Kidney (tissue), 13 donors: ENCODE measurements at regions not wholly inside any gene's neighbourhood (a gene's known extent, or its start where the extent isn't known, plus 50 kb on each side); places are given as distances from the start of the nearest gene placed in this dataset.

Experiments
- DNase-seq, 5 donors: peaks; one replicate each; pipeline ENCODE4 v3.0.0-alpha.2; 2013 to 2020
- FAIRE-seq: peaks from 2 replicates; lab custom pipeline; 2012; peaks lifted over from hg19 to GRCh38; lab: Jason Lieb, UNC
- H3K27ac ChIP-seq, 2 donors: one replicate each; pipeline ENCODE4 v1.7.0; 2013; ENCODE audit warnings: low read depth in 2 of 2, low read length in 2 of 2, inconsistent platforms in 1 of 2
- H3K27me3 ChIP-seq: one replicate; pipeline ENCODE4 v1.7.1; 2013; ENCODE audit warnings: low read length, inconsistent platforms; ENCODE audit not compliant: control insufficient read depth, insufficient read depth
- H3K36me3 ChIP-seq, 3 donors: one replicate each; pipeline versions ENCODE4 v1.7.0 to v1.7.1; 2013; ENCODE audit warnings: low read length in 3 of 3, control low read depth in 1 of 3, inconsistent platforms in 1 of 3; ENCODE audit not compliant: insufficient read depth in 3 of 3, control insufficient read depth in 2 of 3
- H3K4me1 ChIP-seq, 3 donors: one replicate each; pipeline versions ENCODE4 v1.7.0 to v1.7.1; 2013; ENCODE audit warnings: low read length in 3 of 3, inconsistent platforms in 1 of 3, low read depth in 1 of 3; ENCODE audit not compliant: control insufficient read depth in 2 of 3, insufficient read depth in 2 of 3
- H3K4me3 ChIP-seq, 3 donors: one replicate each; pipeline versions ENCODE4 v1.7.0 to v1.8.1; 2013; ENCODE audit warnings: low read length in 3 of 3, control low read depth in 1 of 3, inconsistent platforms in 1 of 3
- H3K9ac ChIP-seq, 3 donors: one replicate each; pipeline versions ENCODE4 v1.7.0 to v1.7.1; 2013; ENCODE audit warnings: low read length in 3 of 3, control low read depth in 1 of 3, inconsistent platforms in 1 of 3
- H3K9me3 ChIP-seq, 3 donors: one replicate each; pipeline versions ENCODE4 v1.7.0 to v1.7.1; 2013; ENCODE audit warnings: low read length in 3 of 3, control low read depth in 1 of 3, inconsistent platforms in 1 of 3; ENCODE audit not compliant: control insufficient read depth in 2 of 3, insufficient read depth in 1 of 3
- intact Hi-C: fragments of 100-400 bp; cut with DNase I; formaldehyde crosslinking; loops from one replicate; pipeline ENCODE4 v1.11.1; 2022
- TF ChIP-seq, protein P1 (sequence below): IDR thresholded peaks from 3 replicates; pipeline ENCODE4 v1.5.1; 2012; ENCODE audit warnings: mild to moderate bottlenecking, moderate library complexity, borderline replicate concordance; ENCODE audit not compliant: insufficient read depth; ENCODE audit errors: extremely low read depth
- donor health status: control.
- donor health status: control.
- donor health status: control.
- donor health status: control.
- donor health status: control.
- donor health status: DM: yes; HTN: yes; CAD: no.
- donor health status: Normal renal cell carcinoma (clear cell type).

DNA sequence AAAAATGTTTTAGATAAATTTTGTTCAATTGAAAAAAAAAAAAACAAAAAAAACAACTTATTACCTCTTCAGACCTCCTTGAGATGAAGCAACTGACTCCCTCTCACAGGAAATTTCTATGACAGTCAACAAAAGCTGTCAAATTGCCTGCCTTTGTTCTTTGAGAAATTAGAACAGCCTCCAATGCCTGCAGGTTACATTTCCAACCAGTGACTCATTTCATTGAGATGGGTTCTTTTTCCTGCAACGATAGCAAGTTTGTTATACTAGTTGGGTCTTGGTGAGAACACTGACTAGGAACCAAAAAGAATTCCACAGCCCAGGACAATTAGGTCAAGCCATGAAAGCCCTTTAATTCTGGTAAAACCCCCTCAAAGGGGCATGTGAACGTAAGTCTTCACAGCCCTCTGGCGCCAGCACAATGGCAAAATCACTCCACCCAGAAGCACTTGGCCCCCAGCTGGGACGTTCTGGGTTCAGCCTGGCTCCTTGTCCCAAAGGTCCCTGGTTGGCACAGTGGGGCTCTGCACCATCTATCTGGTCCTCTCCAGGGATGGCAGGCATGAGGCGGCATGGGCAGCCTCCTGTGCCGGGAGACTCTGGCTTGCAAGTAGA is 87.0 kb downstream of the SPP2 start:
- Histone ChIP-seq H3K36me3 (no peaks in the 10 kb centered on the region), H3K27ac (no peak overlapping the region), H3K4me3 (no peak overlapping the region), H3K27me3 (no peaks in the 10 kb centered on the region), H3K4me1 (peaks cover 0 to 3% (median 3%) of the 10 kb centered on the region in 3 donors), H3K9me3 (peaks cover 0 to 5% (median 0%) of the 10 kb centered on the region in 3 donors), H3K9ac (no peak overlapping the region)
- intact Hi-C loops: loop anchor here (10.0 kb wide), 1 partner anchor 367 kb away; no protein-coding TSS in a partner anchor
- TF ChIP-seq, protein P1, sequence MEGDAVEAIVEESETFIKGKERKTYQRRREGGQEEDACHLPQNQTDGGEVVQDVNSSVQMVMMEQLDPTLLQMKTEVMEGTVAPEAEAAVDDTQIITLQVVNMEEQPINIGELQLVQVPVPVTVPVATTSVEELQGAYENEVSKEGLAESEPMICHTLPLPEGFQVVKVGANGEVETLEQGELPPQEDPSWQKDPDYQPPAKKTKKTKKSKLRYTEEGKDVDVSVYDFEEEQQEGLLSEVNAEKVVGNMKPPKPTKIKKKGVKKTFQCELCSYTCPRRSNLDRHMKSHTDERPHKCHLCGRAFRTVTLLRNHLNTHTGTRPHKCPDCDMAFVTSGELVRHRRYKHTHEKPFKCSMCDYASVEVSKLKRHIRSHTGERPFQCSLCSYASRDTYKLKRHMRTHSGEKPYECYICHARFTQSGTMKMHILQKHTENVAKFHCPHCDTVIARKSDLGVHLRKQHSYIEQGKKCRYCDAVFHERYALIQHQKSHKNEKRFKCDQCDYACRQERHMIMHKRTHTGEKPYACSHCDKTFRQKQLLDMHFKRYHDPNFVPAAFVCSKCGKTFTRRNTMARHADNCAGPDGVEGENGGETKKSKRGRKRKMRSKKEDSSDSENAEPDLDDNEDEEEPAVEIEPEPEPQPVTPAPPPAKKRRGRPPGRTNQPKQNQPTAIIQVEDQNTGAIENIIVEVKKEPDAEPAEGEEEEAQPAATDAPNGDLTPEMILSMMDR: no peak
- DNase-seq (no peak), FAIRE-seq (no peak)

DNA sequence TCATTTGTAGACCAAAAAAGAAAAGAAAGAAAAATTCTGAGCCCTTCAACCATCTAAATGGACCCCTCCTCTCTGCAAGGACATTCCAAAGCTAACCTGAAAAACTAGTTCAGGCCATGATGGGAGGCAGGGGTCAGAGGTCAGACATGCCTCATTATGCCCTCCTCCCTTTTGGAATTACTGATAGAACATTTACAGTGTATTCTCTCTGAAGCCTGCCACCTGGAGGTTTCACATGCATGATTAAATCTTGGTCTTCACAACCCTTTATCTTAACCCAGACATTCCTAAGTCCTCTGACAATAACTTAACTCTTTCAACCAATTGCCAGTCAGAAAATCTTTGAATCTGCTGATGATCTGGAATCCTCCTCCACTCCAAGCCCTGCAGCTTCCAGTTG is 86.0 kb downstream of the SPP2 start:
- FAIRE-seq: no peak
- TF ChIP-seq, protein P1: no peak
- Histone ChIP-seq H3K27ac (no peak overlapping the region), H3K9me3 (peaks cover 0 to 5% (median 0%) of the 10 kb centered on the region in 3 donors), H3K4me1 (peaks cover 0 to 3% (median 3%) of the 10 kb centered on the region in 3 donors), H3K27me3 (no peaks in the 10 kb centered on the region), H3K9ac (no peak overlapping the region), H3K36me3 (no peaks in the 10 kb centered on the region), H3K4me3 (no peak overlapping the region)
- DNase-seq: peak in 4 of 5 donors; percentile 58 to 78 (median 73)
- intact Hi-C loops: loop anchor here (10.0 kb wide), 1 partner anchor 368 kb away; no protein-coding TSS in a partner anchor

DNA sequence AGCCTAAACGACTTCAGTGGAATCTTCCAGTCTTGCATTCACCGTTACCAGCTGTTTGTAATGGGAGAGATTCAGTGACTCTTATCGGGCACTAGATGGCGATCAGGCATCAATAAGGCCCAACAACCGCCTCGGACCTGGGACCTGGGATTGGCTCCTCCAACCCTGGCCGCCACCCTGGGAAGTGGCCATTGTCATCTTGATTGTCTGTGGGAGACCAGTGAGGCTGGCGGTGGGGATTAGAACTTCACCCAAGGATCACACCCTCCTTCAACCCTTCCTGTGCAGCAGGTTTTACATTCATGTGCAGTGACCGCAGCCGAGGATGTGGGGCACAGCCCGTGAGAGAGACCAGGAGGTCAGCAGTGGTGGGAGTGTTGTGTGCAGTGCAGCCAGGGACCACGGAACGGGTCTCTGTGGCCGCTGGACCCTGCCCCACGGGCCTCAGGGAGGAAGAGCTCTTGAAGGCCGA is 85.3 kb downstream of the SPP2 start:
- Histone ChIP-seq H3K36me3 (no peaks in the 10 kb centered on the region), H3K9me3 (peaks cover 0 to 5% (median 0%) of the 10 kb centered on the region in 3 donors), H3K4me1 (peaks cover 0 to 3% (median 3%) of the 10 kb centered on the region in 3 donors), H3K27ac (no peak overlapping the region), H3K9ac (no peak overlapping the region), H3K27me3 (no peaks in the 10 kb centered on the region), H3K4me3 (no peak overlapping the region)
- peak; percentile 86 to 95 (median 87) for DNase-seq
- TF ChIP-seq, protein P1: peak; percentile 84
- intact Hi-C loops: loop anchor here (10.0 kb wide), 1 partner anchor 369 kb away; no protein-coding TSS in a partner anchor
- FAIRE-seq: no peak
